HG02870 (cell line): ENCODE measurements at regions not wholly inside any gene's neighbourhood (a gene's known extent, or its start where the extent isn't known, plus 50 kb on each side); places are given as distances from the start of the nearest gene placed in this dataset.
"Not testable (repeated sequence)": the region's sequence is repeated elsewhere in the genome, so short reads cannot be mapped to it uniquely, and the experiment has no call there.

Experiments
- ATAC-seq: cut with Tn5 transposase; IDR thresholded peaks from one replicate; pipeline ENCODE4 v1.9.1; 2021; ENCODE audit warnings: mild to moderate bottlenecking, moderate library complexity; ENCODE audit not compliant: unreplicated experiment

DNA sequence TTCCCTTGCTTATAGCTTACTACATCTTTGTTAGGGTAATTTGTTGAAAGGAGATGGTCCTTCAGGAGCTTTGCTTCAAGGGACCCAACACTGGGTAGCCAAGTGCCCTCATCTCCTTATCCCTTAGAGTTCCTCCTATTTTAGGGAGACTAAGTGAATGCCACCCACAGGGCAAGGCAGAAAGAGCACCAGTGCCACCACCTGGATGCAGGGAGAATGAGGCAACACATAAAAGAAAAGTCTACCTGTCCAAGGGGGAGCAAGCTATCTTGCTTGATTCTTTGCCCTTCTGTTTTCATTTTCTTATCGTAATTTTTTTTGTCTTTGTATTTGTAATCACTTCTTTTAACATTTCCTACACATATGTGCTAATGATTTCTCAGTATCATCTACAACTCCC, 205.5 kb downstream of the NPR3 start:
- ATAC-seq = no peak

DNA sequence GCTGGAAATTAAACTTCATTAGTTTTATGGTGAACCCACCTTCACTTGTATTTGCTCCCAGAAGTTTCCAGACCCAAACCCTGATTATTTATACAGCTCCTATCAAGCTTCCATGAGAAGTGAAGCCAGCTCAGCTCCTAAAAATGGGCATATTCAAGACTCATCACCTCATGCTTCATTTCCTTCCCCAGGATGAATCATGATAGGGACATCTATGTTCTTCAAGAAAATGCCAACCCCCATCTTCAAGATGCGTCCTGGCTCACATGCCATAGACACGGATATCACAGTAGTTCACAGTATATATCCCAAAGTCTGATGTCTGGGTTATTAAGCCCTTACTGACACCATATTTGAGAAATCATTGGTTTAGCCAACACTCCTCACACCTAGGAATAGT, 217.6 kb downstream of the NPR3 start:
- ATAC-seq = no peak

DNA sequence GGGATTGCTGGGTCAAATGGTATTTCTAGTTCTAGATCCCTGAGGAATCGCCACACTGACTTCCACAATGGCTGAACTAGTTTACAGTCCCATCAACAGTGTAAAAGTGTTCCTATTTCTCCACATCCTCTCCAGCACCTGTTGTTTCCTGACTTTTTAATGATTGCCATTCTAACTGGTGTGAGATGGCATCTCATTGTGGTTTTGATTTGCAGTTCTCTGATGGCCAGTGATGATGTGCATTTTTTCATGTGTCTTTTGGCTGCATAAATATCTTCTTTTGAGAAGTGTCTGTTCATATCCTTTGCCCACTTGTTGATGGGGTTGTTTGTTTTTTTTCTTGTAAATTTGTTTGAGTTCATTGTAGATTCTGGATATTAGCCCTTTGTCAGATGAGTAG, 220.3 kb downstream of the NPR3 start:
- ATAC-seq = not testable (repeated sequence)

DNA sequence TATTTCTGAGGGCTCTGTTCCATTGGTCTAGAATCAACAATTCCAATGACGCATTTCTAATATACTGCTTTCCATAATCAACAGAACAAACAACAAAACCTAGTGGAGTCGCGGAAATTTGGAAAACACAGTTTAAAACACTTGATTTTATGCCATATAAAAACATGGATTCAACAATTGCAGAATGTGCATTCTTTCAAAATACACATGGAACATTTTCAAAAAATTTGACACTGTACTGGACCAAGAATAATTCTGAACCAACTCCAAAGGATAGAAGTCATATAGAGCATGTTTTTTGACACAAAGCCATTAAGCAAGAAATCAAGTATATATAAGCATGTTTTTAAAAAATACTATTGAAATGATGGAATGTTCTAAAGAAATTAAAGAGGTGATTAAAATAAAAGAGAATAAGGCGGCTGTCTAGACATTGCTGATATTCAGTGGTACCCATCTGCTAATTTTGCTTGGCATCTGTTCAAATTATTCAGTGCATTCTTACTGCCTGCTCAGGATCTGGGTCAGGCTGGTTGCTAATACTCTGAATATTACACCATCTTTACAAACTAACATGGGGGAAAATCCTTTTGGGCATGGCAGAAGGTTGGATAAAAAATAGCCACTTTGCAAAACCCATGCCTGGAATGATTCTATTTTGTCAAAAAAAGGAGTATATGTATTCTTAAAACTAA, 221.3 kb downstream of the NPR3 start:
- ATAC-seq = no peak

DNA sequence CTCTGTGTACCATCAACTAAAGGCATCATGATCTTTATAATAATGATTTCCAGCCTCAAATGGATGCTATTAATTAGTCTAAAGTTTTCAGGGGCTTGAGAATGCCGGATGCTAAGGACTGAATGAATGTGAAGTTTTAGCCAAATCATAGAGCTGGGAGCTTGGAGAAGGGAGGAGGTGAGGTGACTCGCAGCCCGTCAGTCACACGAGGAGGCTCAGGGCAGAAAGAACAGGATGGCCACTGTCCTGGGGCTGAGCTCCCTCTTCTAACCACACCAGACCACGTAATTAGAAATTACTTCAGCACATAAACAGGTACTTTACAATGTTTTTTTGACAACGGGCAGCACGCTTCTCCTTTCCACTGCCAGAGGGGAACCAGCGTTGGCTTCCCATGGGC, 222.6 kb downstream of the NPR3 start:
- no peak for ATAC-seq

DNA sequence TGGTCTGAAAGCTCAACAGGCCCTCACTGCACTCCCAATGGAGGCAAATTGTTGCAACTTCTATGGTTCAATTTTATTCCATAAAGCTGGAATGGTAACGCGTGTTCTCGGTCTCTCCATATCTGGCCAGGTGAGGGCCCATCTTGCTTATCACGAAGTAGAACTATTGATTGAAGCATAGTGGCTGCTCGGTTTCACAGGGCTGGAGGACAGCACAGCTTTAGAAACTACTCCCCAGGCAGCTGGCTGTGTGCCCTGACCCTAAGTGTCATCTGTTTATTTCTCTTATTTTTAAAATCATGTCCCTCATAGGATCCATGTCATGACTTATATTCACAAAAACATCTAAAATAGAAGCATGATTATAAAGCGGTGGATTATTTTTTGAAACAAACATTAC, 223.4 kb downstream of the NPR3 start:
- no peak for ATAC-seq

DNA sequence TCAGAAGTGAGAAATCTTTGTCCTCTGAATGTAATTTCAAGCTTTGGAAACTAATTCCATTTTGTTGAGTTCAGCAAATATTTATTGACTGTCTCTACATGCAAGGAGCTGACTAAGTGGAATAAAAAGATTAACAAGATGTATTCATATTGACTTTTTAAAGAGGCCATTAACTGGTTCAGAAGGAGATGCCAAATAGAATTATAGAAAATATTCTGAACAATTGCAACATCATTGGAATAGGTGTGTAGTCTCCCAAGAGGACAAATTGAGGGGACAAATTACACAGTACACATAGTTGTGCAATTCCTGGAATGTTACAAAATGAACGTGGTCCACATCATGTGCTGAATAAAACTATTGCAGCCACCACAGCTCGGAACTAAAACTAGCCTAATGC, 224.2 kb downstream of the NPR3 start:
- ATAC-seq = no peak

DNA sequence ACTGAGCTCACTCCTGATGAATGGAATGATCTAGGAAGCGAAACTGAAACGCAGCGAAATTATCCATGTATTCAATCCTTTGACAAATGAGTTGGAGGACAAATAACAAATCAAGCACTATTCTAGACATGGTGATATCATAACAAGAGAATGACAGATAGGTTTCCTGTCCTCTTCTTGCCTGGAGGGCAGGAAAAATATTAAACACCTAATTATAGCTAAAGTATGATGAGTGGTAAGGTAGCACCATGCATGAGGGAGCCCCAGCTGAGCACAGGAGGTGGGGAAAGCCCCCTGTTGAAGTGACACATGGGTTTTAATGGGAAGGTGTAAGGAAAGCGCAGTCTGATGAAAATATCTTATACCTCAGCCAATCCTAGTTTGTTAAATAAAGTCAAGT, 225.2 kb downstream of the NPR3 start:
- ATAC-seq = no peak

DNA sequence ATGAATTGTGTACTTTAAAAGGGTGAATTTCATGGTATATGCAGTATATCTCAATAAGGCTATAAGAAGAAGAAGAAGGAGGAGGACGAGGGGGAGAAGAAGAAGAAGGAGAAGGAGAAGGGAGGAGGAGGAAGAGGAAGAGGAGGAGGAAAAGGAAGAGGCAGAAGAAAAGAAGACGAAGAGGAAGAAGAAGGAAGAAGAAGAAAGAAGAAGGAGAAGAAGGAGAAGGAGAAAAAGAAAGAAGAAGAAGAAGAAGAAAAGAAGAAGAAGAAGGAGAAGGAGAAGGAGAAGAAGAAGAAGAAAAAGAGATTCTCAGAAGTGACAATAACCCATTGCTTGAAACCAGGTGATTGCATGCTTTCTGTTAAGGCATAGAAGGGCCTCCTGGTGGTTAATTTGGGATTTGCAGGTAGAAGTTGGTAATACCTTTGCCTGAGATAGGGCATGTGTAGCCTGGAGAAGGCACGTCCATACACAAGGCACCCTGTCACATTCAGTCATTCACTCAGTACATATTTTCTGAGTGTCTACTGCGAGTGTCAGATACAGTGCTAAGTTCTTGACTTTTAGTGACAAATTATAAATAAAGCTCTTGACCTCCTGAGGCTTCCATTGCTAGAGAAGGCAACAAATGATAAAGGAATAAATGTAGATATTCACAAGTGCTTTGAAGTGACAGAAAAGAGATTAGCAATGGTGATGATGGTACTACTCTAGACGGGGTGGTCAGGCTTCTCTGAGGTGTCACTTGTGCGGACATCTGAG, 231.3 kb downstream of the NPR3 start:
- ATAC-seq = peak; percentile 85

DNA sequence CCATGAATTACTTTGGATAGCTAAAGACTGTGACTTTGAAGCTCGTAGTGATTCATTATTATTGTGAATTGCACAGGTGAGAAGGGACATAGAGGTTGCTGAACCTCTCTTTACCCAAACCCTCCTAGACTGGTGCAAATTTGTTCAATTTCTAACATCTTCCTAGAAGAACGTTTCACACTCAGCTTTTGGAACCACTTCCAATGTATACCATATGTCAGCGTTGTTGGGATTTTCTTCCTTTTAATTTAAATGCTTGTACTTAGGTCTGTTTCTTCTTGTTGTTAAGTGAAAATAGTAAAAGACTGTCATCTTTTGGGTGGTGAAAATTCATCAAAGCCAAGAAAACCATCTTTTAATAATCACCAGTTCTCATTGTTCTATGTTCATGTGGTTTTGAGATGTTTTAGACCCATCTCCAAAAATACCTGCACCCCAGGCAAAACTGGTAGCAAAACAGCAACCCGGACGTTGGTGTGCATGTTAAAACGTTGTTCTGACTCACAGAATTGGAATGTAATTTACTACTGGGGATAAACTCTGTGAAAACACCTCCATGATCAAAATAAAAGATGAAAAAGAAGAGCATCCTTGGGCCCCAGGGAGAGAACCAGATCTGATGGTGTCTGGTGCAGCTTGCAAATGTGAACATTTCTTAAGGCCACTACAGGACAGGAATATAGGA, 238.3 kb downstream of the NPR3 start:
- no peak for ATAC-seq

DNA sequence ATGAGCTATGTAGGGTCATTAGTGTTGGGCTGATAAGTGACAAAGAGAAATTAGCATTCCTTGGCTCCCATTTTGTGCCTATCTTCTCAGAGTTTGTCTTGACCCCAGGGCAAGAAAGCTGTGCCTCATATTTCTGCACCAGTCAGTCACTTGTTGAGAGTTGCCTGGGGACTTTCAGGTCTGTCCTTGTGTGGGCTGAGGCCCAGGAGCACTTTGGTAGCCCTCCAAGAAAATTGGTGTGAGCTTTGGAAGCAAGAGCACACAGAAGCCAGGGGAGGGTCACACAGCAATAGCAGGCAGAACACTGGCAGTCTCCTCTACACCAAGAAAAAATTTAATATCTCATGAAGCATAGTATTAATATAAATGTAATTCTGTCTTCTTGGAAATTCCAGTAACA, 239.9 kb downstream of the NPR3 start:
- ATAC-seq = no peak

DNA sequence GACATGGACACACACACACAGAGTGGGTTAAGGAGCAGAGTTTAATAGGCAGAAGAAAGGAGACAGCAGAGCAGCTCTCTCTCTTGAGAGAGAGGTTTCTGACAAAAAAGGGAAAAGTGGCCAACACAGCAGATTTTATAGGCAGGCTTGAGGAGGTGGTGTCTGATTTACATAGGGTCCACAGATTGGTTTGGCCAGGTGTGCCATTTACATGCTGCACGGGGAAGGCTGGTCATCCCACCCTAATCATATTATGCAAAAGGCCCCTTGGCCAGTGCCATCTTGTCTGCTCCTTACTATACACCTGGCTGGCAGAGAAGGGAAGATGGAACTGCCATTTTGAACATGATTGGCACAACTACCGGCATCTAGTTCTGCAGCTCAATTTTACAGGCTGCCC, 240.8 kb downstream of the NPR3 start:
- no peak for ATAC-seq

DNA sequence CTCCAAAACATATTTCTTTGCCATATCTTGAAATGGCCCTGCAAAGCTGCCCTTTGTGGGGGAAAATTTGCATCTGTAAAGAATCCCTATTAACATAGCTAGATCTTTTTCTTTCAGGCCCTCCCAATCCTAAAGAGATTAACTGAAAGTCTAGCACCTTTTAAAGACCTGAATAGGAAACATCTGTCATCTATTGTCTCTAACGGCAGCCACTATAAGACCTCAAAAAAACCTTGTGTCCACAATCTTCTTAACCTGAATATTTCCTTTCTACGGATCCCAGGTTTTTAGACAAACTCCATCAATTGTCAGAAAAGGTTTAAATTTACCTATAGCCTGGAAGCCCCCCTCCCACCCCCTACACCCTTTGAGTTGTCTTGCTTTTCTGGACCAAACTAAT, 241.3 kb downstream of the NPR3 start:
- not testable (repeated sequence) for ATAC-seq

DNA sequence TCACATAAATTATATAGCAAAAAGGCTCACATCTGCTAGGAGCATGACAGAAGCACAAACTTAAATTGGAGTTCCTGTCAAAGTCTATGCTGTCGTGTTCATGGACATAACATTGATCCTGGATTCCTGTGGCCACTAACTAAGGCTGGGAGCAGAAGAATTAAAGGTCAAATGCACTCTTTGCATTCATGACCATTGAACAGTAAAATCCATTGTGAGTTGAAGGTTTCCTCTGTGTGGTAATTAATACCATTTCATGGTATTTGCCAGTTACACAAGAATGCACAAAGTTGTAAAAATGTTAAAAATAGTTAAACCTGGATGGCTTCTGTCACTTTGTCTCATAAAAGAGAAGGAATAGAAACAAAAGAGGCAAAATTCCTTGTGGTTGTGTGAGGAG, 242.6 kb downstream of the NPR3 start:
- no peak for ATAC-seq

DNA sequence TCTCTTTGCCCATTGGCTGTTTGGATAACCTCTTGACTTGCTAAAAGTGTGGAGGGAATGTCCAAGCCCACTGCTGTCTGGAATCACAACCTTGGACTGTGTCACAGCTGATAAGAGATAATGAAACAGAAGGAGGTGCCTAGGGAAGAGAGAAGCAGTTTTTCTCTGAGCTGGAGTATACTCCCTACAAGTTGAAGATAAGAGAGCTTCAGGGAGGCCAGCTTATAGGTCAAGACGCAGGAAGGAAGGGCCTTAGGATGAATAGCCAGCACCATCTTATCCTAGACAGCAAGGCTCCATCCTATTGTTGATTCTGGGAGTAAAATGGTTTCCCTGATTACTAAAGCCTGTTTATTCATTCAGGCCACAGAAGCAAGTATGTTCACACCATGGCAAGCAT, 244.7 kb downstream of the NPR3 start:
- no peak for ATAC-seq

DNA sequence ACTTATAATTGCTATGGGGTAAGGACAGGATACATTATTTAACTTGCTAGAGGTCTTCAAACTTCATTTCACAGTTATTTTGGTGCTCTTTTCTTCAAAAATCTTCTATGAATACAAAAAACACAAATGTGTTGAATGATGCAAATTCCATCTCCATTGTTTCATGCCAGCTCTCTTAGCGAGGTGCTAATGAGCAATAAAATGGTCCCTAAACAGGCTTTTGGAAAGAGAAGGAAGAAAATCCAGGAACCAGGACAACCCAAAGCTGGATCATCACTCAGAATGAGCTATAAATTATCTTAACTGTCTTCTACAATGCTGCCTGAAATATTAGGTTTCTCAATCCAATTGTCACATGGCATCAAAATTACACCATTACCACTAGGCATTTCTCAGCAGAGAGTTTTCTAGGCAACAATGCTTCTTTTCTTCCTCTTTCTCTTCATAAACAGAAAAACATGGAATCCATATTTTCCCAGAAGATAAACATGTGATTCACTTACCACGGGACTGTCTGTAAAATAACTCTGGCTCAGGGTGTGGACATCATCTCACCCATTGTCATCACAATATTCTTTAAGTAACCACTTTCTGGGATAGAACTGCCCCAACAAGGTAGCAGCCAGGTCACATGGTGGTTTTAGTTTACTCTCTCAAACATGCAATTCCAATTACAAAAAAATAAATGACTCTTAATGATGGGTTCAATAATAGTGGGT, 249.4 kb downstream of the NPR3 start:
- ATAC-seq = no peak

DNA sequence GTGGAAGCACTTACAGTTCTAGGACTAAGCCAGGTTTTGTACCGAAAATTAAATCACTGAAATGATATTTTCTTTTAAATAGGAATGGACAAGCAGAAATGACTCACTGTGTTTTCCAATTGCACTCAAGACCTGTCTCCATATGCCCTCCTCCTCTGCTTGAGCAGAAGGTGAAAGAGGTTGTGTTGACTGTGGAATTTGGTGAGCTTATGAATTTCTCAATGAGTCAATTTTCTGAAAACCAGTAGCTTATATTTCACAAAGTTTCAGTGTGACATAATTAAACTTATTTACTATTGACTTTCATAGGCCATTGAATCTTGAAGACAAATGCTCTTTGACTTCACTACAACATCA, 249.9 kb downstream of the NPR3 start:
- ATAC-seq = no peak

DNA sequence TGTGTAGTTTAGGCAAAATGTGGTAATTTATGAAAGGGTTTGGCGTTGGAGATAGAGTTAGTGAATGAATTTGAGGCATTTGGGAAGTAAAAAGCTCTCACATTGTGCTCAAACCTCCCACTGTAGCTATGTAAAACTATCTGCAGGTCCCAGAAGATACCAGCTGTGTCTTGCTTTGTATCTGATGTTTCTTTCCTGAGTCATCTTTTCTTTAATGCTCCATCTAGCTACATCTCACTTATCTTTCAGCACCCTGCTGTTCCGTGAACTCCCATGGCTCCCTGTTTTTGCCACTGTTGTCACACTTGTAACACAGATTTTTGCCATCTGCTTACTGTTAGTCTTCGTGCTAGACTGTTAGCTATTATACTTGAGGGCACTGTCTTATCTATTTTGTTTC, 253.1 kb downstream of the NPR3 start:
- ATAC-seq = no peak

DNA sequence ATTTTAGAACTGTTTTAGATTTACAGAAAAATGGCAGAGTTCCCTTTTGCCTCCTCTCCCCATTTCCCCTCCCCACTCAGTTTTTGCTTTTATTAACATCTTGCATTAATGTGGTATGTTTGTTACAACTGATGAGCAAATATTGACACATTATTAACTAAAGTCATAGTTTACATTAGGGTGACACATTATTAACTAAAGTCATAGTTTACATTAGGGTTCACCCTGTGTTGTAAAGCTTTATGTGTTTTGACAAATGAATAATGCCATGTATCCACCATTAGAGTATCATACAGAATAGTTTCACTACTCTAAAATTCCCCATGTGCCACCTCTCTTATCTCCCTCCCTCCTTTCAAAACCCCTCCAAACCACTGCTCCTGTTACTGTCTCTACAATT, 262.5 kb downstream of the NPR3 start:
- ATAC-seq = no peak

DNA sequence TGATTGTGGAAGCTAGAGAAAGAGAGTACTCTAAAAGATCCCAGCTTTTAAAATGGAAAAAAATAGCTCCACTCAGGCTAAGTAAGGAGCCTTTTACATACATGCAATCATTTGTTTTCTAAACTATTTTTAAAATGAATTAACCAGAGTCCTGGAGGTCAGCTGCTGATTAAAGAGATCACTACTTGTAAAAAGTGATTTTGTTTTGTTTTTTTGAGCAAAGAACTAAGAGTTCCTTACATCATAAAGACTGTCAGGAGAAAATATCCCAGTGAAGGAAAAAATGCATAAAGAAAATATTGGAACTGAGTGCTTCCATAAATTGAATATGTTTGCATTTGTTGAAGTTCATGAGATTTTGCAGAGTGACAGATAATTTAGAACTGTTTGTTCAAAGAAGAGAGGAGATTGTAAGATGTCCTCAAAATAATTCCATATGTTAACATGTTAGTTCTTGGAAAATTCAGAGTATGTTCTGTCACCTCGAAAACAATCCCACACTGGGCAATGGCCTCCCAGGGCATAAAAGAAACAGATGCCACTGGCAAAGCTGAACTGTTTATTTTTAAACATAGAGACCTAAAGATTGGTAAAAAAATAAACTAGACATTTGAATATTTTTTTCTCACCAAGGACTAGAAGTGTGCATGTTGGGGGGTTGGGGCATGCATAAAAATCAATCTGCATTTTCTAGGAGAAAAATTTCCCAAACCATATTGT, 264.7 kb downstream of the NPR3 start:
- no peak for ATAC-seq

DNA sequence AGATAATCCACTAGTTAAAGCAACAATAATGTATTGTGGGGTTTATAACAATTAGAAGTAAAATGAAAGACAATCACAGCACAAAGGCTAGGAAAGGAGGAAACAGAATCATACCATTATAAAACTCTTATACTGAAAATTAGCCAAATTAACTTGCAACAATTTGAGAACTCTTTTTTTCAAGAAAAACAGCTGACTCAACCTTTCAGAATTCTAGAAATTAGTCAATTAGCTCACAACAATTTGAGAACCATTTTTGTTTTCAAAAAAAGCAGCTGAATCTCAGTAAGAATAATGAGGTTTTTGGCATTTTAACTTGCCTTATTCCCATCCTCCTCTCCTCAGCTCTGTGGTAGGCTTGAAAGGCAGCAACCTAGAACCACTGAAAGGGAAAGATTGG, 269.9 kb downstream of the NPR3 start:
- ATAC-seq = no peak
